IMR-90 (cell line): ENCODE measurements at regions not wholly inside any gene's neighbourhood (a gene's known extent, or its start where the extent isn't known, plus 50 kb on each side); places are given as distances from the start of the nearest gene placed in this dataset.

Source experiments
- ATAC-seq: fragments of 200-7000 bp; cut with Tn5 transposase; 2 replicates; pipeline ENCODE4 v1.9.1; 2020; ENCODE audit warnings: low read depth, mild to moderate bottlenecking, moderate library complexity
- BruUV-seq: library from RNA; stranded (reverse); fragments of 400-500 nt; replicated peaks from 2 replicates; lab custom pipeline; 2021; lab: Mats Ljungman, UMichigan
- CTCF ChIA-PET: fragments of 300-600 bp; formaldehyde crosslinking; extraction: SDS; loops from one replicate; lab custom pipeline; 2021; ENCODE audit warnings: antibody characterized with exemption; lab: Yijun Ruan, JAX
- POLR2A ChIA-PET: fragments of 300-600 bp; sonication (Branson Sonifier 250); formaldehyde crosslinking; loops from one replicate; lab custom pipeline; 2022; ENCODE audit warnings: antibody characterized with exemption; ENCODE audit not compliant: unreplicated experiment; lab: Charles Lee
- DNase-seq: peaks from one replicate; pipeline ENCODE4 v3.0.0; 2013
- H2AFZ ChIP-seq: replicated peaks from 2 replicates; pipeline ENCODE3; 2013; ENCODE audit warnings: low read length, mild to moderate bottlenecking; ENCODE audit not compliant: poor library complexity
- H2AK5ac ChIP-seq: 2 replicates; pipeline ENCODE4 v1.6.1; 2013; ENCODE audit warnings: low read depth, low read length, inconsistent platforms
- H2AK9ac ChIP-seq: replicated peaks from 2 replicates; pipeline ENCODE3; 2013; ENCODE audit warnings: mild to moderate bottlenecking, low read depth, low read length, moderate library complexity; ENCODE audit not compliant: poor library complexity
- H2BK120ac ChIP-seq: 2 replicates; pipeline ENCODE4 v1.6.1; 2013; ENCODE audit warnings: low read depth, low read length, inconsistent platforms
- H2BK15ac ChIP-seq: 3 replicates; pipeline ENCODE4 v1.6.1; 2013; ENCODE audit warnings: low read depth, low read length, inconsistent platforms
- H2BK20ac ChIP-seq: 2 replicates; pipeline ENCODE4 v1.6.1; 2013; ENCODE audit warnings: low read depth, mild to moderate bottlenecking, inconsistent platforms, low read length, moderate library complexity
- H2BK5ac ChIP-seq: 2 replicates; pipeline ENCODE4 v1.6.1; 2013; ENCODE audit warnings: mild to moderate bottlenecking, low read depth, low read length, inconsistent platforms; ENCODE audit not compliant: poor library complexity, severe bottlenecking
- H3K14ac ChIP-seq: replicated peaks from 2 replicates; pipeline ENCODE4 v1.6.1; 2013; ENCODE audit warnings: low read depth, low read length, inconsistent platforms
- H3K18ac ChIP-seq: 2 replicates; pipeline ENCODE4 v1.6.1; 2013; ENCODE audit warnings: low read depth, low read length, control low read depth
- H3K23ac ChIP-seq: 2 replicates; pipeline ENCODE4 v1.6.1; 2013; ENCODE audit warnings: low read depth, low read length, inconsistent platforms
- H3K27ac ChIP-seq: 2 replicates; pipeline ENCODE4 v1.5.1; 2013; ENCODE audit warnings: mild to moderate bottlenecking, control low read depth, low read length; ENCODE audit not compliant: insufficient read depth
- H3K27me3 ChIP-seq: 2 replicates; pipeline ENCODE4 v1.6.1; 2013; ENCODE audit warnings: low read length; ENCODE audit not compliant: control insufficient read depth, insufficient read depth
- H3K36me3 ChIP-seq: 2 replicates; pipeline ENCODE4 v1.6.1; 2013; ENCODE audit warnings: low read length, mixed read lengths; ENCODE audit not compliant: control insufficient read depth, insufficient read depth
- H3K4ac ChIP-seq: 2 replicates; pipeline ENCODE4 v1.6.1; 2013; ENCODE audit warnings: low read depth, low read length, inconsistent platforms
- H3K4me1 ChIP-seq: 2 replicates; pipeline ENCODE4 v1.6.1; 2013; ENCODE audit warnings: low read length, mixed read lengths; ENCODE audit not compliant: control insufficient read depth, insufficient read depth
- H3K4me2 ChIP-seq: 2 replicates; pipeline ENCODE4 v1.6.1; 2013; ENCODE audit warnings: low read depth, mild to moderate bottlenecking, control low read depth, low read length, moderate library complexity
- H3K4me3 ChIP-seq: 2 replicates; pipeline ENCODE4 v1.5.1; 2013; ENCODE audit warnings: low read depth, mild to moderate bottlenecking, control low read depth, low read length, moderate library complexity; ENCODE audit not compliant: insufficient read depth
- H3K56ac ChIP-seq: 2 replicates; pipeline ENCODE4 v1.6.1; 2013; ENCODE audit warnings: low read length, inconsistent platforms; ENCODE audit not compliant: insufficient read depth; ENCODE audit errors: extremely low read depth
- H3K79me1 ChIP-seq, 2 experiments: 2 replicates each; pipeline ENCODE4 v1.6.1; 2013; ENCODE audit warnings: low read length in 2 of 2, inconsistent platforms in 1 of 2, low read depth in 1 of 2
- H3K9ac ChIP-seq: 2 replicates; pipeline ENCODE4 v1.6.1; 2013; ENCODE audit warnings: low read depth, low read length, control low read depth
- H3K9me1 ChIP-seq: 2 replicates; pipeline ENCODE4 v1.6.1; 2013; ENCODE audit warnings: low read length, inconsistent platforms; ENCODE audit not compliant: insufficient read depth
- H3K9me3 ChIP-seq: 2 replicates; pipeline ENCODE4 v1.6.1; 2013; ENCODE audit warnings: low read length; ENCODE audit not compliant: control insufficient read depth, insufficient read depth
- H4K20me1 ChIP-seq: 2 replicates; pipeline ENCODE4 v1.6.1; 2013; ENCODE audit warnings: low read length, inconsistent platforms; ENCODE audit not compliant: insufficient read depth
- H4K5ac ChIP-seq: 2 replicates; pipeline ENCODE4 v1.6.1; 2013; ENCODE audit warnings: mild to moderate bottlenecking, low read depth, low read length, control low read depth
- H4K8ac ChIP-seq, 2 experiments: 2 replicates each; pipeline ENCODE4 v1.6.1; 2013; ENCODE audit warnings: low read depth in 2 of 2, low read length in 2 of 2, control low read depth in 1 of 2, inconsistent platforms in 1 of 2
- H4K91ac ChIP-seq: 2 replicates; pipeline ENCODE4 v1.6.1; 2013; ENCODE audit warnings: low read depth, low read length, inconsistent platforms; ENCODE audit not compliant: insufficient read depth
- BHLHE40 ChIP-seq: fragments of 150-350 bp; IDR thresholded peaks from 2 replicates; pipeline ENCODE4 v1.6.1; 2016; ENCODE audit warnings: mild to moderate bottlenecking, low read depth, low read length
- CHD1 ChIP-seq: IDR thresholded peaks from 2 replicates; pipeline ENCODE4 v1.6.1; 2012; ENCODE audit warnings: low read depth, low read length, improper control_type of control experiment
- FOS ChIP-seq: fragments of 150-350 bp; IDR thresholded peaks from 2 replicates; pipeline ENCODE4 v1.6.1; 2016; ENCODE audit warnings: low read depth, low read length
- MAFK ChIP-seq: IDR thresholded peaks from 2 replicates; pipeline ENCODE4 v1.6.1; 2012; ENCODE audit warnings: low read depth, low read length, improper control_type of control experiment
- MXI1 ChIP-seq: IDR thresholded peaks from 2 replicates; pipeline ENCODE4 v1.6.1; 2012; ENCODE audit warnings: low read depth, mild to moderate bottlenecking, low read length, moderate library complexity, borderline replicate concordance
- RCOR1 ChIP-seq: IDR thresholded peaks from 2 replicates; pipeline ENCODE4 v1.6.1; 2012; ENCODE audit warnings: mild to moderate bottlenecking, low read length, improper control_type of control experiment; ENCODE audit not compliant: insufficient replicate concordance
- WGBS, 2 experiments: methylation state at CpG; one replicate each; pipeline versions ENCODE4 v1.1.5 to v1.1.7; 2013; ENCODE audit warnings: missing lambda C conversion rate in 2 of 2; ENCODE audit not compliant: insufficient read length in 1 of 2; ENCODE audit errors: extremely low coverage in 2 of 2; 5-methylcytosine and 5-hydroxymethylcytosine counted together
- dilution Hi-C: fragments of 300-500 bp; cut with HindIII; formaldehyde crosslinking; loops from one replicate; pipeline ENCODE4 v1.14.3; 2018; ENCODE audit warnings: low sequenced_read_pairs; ENCODE audit not compliant: unreplicated experiment
- in situ Hi-C: fragments of 300-500 bp; cut with MboI; formaldehyde crosslinking; loops from 3 replicates; pipeline ENCODE4 v1.14.3; 2019; ENCODE audit warnings: low sequenced_read_pairs, inconsistent platforms, mixed read lengths
- intact Hi-C: fragments of 100-400 bp; cut with micrococcal nuclease; formaldehyde crosslinking; loops from 2 replicates; pipeline ENCODE4 v1.10.0; 2022
- TF ChIP-seq, protein P1 (sequence below): fragments of 150-350 bp; IDR thresholded peaks from 2 replicates; pipeline ENCODE4 v1.6.1; 2016; ENCODE audit warnings: low read depth, mild to moderate bottlenecking, low read length, moderate library complexity, borderline replicate concordance

DNA sequence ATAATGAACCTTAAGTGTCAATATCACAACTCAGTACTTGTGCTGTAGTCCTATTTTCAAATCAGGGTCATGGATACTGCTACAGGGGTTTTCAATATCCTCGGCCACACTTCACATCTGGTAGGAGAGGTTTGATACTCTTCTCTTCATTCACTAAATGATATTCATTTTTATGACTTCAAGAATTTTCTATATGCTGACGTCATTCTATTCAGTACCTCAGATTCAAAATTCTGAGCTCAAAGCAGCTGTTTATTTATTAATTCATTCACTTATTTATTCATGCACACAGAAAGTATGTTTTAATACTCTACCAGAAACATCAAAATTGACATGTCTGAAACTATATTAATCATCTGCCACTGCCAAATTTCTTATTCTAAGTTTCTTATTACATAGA is 866.9 kb upstream of the LRRTM1 start:
- Histone ChIP-seq H2BK5ac (no peak overlapping the region), H2AK9ac (no peak overlapping the region), H2AFZ (no peak overlapping the region), H4K20me1 (no peaks in the 10 kb centered on the region), H4K5ac (no peak overlapping the region), H3K9me3 (no peaks in the 10 kb centered on the region; the same call in 1 of the 2 replicates), H2AK5ac (no peak overlapping the region), H2BK20ac (no peak overlapping the region), H3K9ac (no peak overlapping the region), H4K91ac (no peak overlapping the region), H3K4me3 (no peak overlapping the region), H3K4ac (no peak overlapping the region), H3K56ac (no peak overlapping the region), H3K4me1 (no peaks in the 10 kb centered on the region), H2BK120ac (no peak overlapping the region), H3K9me1 (no peaks in the 10 kb centered on the region), H2BK15ac (no peak overlapping the region), H4K8ac (no peak overlapping the region), H3K14ac (no peak overlapping the region), H3K23ac (no peak overlapping the region), H3K79me1 (no peaks in the 10 kb centered on the region), H3K27me3 (no peaks in the 10 kb centered on the region), H3K18ac (no peak overlapping the region), H3K27ac (no peak overlapping the region), H3K4me2 (no peak overlapping the region), H3K36me3 (no peaks in the 10 kb centered on the region)
- intact Hi-C loops: no loop called here
- in situ Hi-C loops: no loop called here
- BruUV-seq: no TSS peak
- DNase-seq (no peak), ATAC-seq (no peak)
- WGBS, 2 experiments: no CpG with 5 or more reads among the region's 2 CpGs
- POLR2A ChIA-PET: no interaction called here
- CTCF ChIA-PET: no interaction called here
- TF ChIP-seq BHLHE40: no peak
- no peak for TF ChIP-seq RCOR1
- TF ChIP-seq FOS: no peak
- no peak for TF ChIP-seq MXI1
- TF ChIP-seq CHD1: no peak
- TF ChIP-seq, protein P1, sequence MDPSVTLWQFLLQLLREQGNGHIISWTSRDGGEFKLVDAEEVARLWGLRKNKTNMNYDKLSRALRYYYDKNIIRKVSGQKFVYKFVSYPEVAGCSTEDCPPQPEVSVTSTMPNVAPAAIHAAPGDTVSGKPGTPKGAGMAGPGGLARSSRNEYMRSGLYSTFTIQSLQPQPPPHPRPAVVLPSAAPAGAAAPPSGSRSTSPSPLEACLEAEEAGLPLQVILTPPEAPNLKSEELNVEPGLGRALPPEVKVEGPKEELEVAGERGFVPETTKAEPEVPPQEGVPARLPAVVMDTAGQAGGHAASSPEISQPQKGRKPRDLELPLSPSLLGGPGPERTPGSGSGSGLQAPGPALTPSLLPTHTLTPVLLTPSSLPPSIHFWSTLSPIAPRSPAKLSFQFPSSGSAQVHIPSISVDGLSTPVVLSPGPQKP: no peak
- TF ChIP-seq MAFK: no peak
- dilution Hi-C loops: no loop called here
